Spleen (tissue), 11 donors: ENCODE measurements at regions not wholly inside any gene's neighbourhood (a gene's known extent, or its start where the extent isn't known, plus 50 kb on each side); places are given as distances from the start of the nearest gene placed in this dataset.

Source experiments
- DNase-seq: peaks from one replicate; pipeline ENCODE4 v3.0.0-alpha.2; 2020
- H3K27ac ChIP-seq, 8 donors: fragments of 200-600 bp; sonication (generic) in 7 of 8; 1 replicate in 4 of 8; 2 replicates in 4 of 8; pipeline versions ENCODE4 v1.5.0 to v1.8.0; 2016 to 2021; ENCODE audit warnings: inconsistent platforms in 4 of 8, mild to moderate bottlenecking in 4 of 8, moderate library complexity in 1 of 8
- H3K27me3 ChIP-seq, 7 donors: fragments of 200-600 bp; sonication (generic) in 6 of 7; replicated peaks in 1 of 7; 1 replicate in 4 of 7; 2 replicates in 3 of 7; pipeline versions ENCODE4 v1.5.0 to v1.8.0; 2016 to 2021; ENCODE audit warnings: inconsistent platforms in 3 of 7, mild to moderate bottlenecking in 1 of 7
- H3K36me3 ChIP-seq, 6 donors: fragments of 200-600 bp; sonication (generic) in 5 of 6; 1 replicate in 4 of 6; 2 replicates in 2 of 6; pipeline versions ENCODE4 v1.5.0 to v1.8.0; 2016 to 2021; ENCODE audit warnings: inconsistent platforms in 2 of 6
- H3K4me1 ChIP-seq, 6 donors: fragments of 200-600 bp; sonication (generic) in 5 of 6; 1 replicate in 3 of 6; 2 replicates in 3 of 6; pipeline versions ENCODE4 v1.5.0 to v1.8.0; 2016 to 2021; ENCODE audit warnings: inconsistent platforms in 3 of 6
- H3K4me3 ChIP-seq, 8 donors: fragments of 200-600 bp; sonication (generic) in 7 of 8; 1 replicate in 4 of 8; 2 replicates in 4 of 8; pipeline versions ENCODE4 v1.5.0 to v1.8.0; 2016 to 2021; ENCODE audit warnings: inconsistent platforms in 4 of 8, mild to moderate bottlenecking in 4 of 8, moderate library complexity in 2 of 8
- H3K9me3 ChIP-seq, 8 donors: fragments of 200-600 bp; sonication (generic) in 7 of 8; 1 replicate in 4 of 8; 2 replicates in 4 of 8; pipeline versions ENCODE4 v1.5.0 to v1.8.0; 2016 to 2021; ENCODE audit warnings: inconsistent platforms in 4 of 8
- POLR2A ChIP-seq, 3 donors: fragments of 450-650 bp; IDR thresholded peaks; one replicate each; pipeline ENCODE4 v1.5.1; 2017; ENCODE audit warnings: antibody characterized with exemption in 3 of 3, mild to moderate bottlenecking in 1 of 3
- POLR2AphosphoS5 ChIP-seq, 3 donors: sonication (generic); formaldehyde crosslinking; IDR thresholded peaks; one replicate each; pipeline ENCODE4 v1.5.1; 2017; ENCODE audit warnings: antibody characterized with exemption in 3 of 3
- WGBS, 5 donors: extraction: QIAGEN DNeasy Blood & Tissue Kit in 3 of 5; methylation state at CpG; one replicate each; pipeline versions ENCODE4 v1.1.5 to v1.1.7; 2013 to 2018; 5-methylcytosine and 5-hydroxymethylcytosine counted together
- intact Hi-C: fragments of 100-400 bp; cut with DNase I; formaldehyde crosslinking; loops from one replicate; pipeline ENCODE4 v1.15.0; 2023; ENCODE audit warnings: low total_unique reads
- TF ChIP-seq, protein P1 (sequence below), 11 experiments: fragments of 200-600 bp in 7 of 11; fragments of 450-650 bp in 4 of 11; sonication (generic) in 4 of 11; IDR thresholded peaks in 8 of 11; conservative IDR thresholded peaks in 3 of 11; 1 replicate in 7 of 11; 2 replicates in 4 of 11; pipeline versions ENCODE4 v1.4.0 to v1.8.0; 2016 to 2021; ENCODE audit warnings: antibody characterized with exemption in 11 of 11, inconsistent platforms in 4 of 11, mild to moderate bottlenecking in 1 of 11
- donor health status: healthy with polysubstance abuse.
- donor health status: DM: no; HTN: no; CAD: no; lungs with moderate emphysema.
- donor health status: DM: no; HTN: no; CAD: no.
- donor health status: Bipolar disorder and iron deficiency.
- donor health status: healthy.
- donor health status: DM: no; HTN: no; CAD: no.
- donor health status: DM: yes; HTN: yes; CAD: no.

DNA sequence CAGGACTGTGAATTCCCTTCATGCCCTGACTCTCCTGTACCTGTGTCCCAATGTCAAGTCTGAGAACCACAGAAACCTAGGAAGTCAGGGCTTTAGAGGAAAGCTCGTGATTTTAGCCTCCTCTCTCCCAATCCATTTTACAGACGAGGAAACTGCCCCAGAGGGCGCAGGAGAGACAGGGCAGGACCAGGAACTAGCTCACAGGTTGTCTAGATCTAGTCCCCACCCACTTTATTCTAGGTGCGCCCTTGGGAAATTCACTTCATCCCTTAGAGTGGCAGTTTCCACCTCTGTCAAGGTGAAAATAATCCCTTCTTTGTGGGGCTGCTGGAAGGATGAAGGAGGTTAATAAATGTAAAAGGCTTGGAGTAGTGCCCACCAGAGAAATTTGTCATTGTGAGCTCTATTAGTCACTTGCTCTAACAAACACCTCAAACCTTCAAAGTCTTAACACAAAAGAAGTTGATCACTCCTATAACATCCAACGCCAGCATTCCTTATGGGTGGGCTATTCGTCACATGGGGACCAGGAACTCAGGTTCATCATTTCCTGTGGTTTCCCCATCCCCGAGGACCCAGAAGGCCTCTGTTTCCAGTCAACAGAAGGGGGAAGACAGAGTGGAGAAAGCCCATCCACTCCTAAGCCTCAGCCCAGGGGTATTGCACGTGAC, 282.3 kb downstream of the XXYLT1 start:
- H3K9me3 ChIP-seq: no peaks in the 10 kb centered on the region
- H3K4me1 ChIP-seq: peaks cover 0 to 32% (median 11%) of the 10 kb centered on the region in 6 donors
- H3K36me3 ChIP-seq: no peaks in the 10 kb centered on the region
- 65 to 93% (median 76%) methylated on average over 7 to 8 of the region's 8 CpGs for WGBS, 5 donors
- DNase-seq: no peak
- H3K4me3 ChIP-seq: no peak overlapping the region
- TF ChIP-seq POLR2AphosphoS5 (IDR thresholded peaks at IDR 0.05) (no peak), POLR2A (IDR thresholded peaks at IDR 0.05) (no peak)
- TF ChIP-seq, protein P1, sequence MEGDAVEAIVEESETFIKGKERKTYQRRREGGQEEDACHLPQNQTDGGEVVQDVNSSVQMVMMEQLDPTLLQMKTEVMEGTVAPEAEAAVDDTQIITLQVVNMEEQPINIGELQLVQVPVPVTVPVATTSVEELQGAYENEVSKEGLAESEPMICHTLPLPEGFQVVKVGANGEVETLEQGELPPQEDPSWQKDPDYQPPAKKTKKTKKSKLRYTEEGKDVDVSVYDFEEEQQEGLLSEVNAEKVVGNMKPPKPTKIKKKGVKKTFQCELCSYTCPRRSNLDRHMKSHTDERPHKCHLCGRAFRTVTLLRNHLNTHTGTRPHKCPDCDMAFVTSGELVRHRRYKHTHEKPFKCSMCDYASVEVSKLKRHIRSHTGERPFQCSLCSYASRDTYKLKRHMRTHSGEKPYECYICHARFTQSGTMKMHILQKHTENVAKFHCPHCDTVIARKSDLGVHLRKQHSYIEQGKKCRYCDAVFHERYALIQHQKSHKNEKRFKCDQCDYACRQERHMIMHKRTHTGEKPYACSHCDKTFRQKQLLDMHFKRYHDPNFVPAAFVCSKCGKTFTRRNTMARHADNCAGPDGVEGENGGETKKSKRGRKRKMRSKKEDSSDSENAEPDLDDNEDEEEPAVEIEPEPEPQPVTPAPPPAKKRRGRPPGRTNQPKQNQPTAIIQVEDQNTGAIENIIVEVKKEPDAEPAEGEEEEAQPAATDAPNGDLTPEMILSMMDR (IDR thresholded peaks at IDR 0.05 in 8 of 11, conservative IDR thresholded peaks at IDR 0.05 in 3 of 11): no peak
- intact Hi-C loops: no loop called here
- H3K27ac ChIP-seq: no peak overlapping the region
- H3K27me3 ChIP-seq: peaks cover 0 to 6% (median 0%) of the 10 kb centered on the region in 7 donors

DNA sequence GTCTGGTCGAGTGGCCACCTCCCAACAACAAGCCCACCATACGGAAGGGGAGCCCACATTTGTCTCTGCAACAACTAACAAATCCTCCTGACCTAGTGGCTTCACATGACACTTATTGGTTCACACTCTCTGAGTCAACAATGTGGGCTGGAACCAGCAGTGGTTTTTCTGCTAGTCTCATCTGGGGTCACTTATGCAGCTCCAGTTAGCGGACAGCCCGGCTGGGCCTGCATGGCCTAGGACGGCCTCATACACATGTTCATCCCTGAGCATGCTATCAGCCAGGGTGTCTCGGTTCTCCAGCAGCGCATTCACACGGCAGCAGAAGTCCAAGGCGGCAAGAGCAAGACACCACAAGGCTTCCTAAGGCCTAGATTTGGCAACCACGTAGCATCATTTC, 281.7 kb downstream of the XXYLT1 start:
- Histone ChIP-seq H3K27ac (no peak overlapping the region), H3K4me3 (no peak overlapping the region), H3K36me3 (no peaks in the 10 kb centered on the region), H3K9me3 (no peaks in the 10 kb centered on the region), H3K4me1 (peaks cover 0 to 27% (median 11%) of the 10 kb centered on the region in 6 donors), H3K27me3 (peaks cover 0 to 6% (median 0%) of the 10 kb centered on the region in 7 donors)
- 74 to 92% (median 88%) methylated on average over 9 to 10 of the region's 10 CpGs for WGBS, 5 donors
- DNase-seq: no peak
- TF ChIP-seq POLR2A (IDR thresholded peaks at IDR 0.05): no peak
- TF ChIP-seq POLR2AphosphoS5 (IDR thresholded peaks at IDR 0.05): no peak
- TF ChIP-seq, protein P1 (IDR thresholded peaks at IDR 0.05 in 8 of 11, conservative IDR thresholded peaks at IDR 0.05 in 3 of 11): no peak
- intact Hi-C loops: no loop called here

DNA sequence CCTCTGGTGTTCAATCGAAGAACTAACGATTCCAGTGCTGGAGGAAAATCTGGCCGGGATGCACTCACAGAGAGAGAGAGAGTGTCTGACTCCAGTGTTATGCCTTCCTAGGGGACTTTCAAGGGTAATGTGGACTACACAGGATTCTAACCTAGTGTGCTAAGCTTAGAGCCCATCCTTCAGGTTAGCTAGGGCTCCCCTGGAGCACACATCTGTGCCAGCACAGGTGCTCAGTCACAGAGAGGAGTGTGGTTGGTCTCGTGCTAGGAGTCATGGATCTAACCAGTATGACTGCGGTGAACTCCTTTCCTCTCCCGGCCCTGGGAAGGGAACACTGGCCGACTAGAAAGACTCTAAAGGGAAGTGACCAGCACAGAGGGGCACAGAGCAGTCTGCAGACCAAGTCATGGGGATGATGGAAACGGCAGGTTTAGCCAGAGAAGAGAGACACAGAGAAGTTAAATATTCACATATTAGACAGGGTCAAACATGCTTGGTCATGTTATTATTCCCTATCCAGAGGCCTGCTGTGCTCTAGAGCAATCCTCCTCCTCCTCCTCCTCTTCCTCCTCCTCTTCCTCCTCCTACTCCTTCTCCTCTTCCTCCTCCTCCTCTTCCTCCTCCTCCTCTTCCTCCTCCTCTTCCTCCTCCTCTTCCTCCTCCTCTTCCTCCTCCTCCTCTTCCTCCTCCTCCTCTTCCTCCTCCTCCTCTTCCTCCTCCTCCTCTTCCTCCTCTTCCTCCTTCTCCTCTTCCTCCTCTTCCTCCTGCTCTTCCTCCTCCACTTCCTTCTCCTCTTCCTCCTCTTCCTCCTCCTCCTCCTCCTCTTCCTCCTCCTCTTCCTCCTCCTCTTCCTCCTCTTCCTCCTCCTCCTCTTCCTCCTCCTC, 280.3 kb downstream of the XXYLT1 start:
- intact Hi-C loops: loop anchor here (10.0 kb wide), 1 partner anchor 264 kb away; no protein-coding TSS in a partner anchor
- no peak for DNase-seq
- TF ChIP-seq POLR2AphosphoS5 (IDR thresholded peaks at IDR 0.05) (no peak), POLR2A (IDR thresholded peaks at IDR 0.05) (no peak)
- TF ChIP-seq, protein P1 (IDR thresholded peaks at IDR 0.05 in 8 of 11, conservative IDR thresholded peaks at IDR 0.05 in 3 of 11): no peak
- H3K36me3 ChIP-seq: no peaks in the 10 kb centered on the region
- no peaks in the 10 kb centered on the region for H3K9me3 ChIP-seq
- H3K27me3 ChIP-seq: no peaks in the 10 kb centered on the region
- H3K4me3 ChIP-seq: no peak overlapping the region
- H3K27ac ChIP-seq: no peak overlapping the region
- H3K4me1 ChIP-seq: peaks cover 0 to 13% (median under 1%) of the 10 kb centered on the region in 6 donors
- 83 to 90% (median 87%) methylated on average over 8 of the region's 8 CpGs for WGBS, 5 donors

DNA sequence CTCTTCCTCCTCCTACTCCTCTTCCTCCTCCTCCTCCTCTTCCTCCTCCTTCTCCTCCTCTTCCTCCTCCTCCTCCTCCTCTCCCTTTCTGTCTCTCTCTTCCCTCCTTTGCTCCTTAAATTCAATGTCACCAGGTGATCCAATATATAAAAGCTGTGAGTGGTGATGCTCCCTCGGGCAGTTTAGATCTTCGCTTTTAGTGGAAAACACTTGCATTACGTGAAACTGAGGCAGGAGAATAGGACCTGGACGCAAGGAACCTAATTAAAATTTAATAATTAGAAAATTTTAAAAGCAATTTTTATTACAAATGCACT, 279.7 kb downstream of the XXYLT1 start:
- H3K4me3 ChIP-seq: no peak overlapping the region
- H3K9me3 ChIP-seq: no peaks in the 10 kb centered on the region
- H3K27me3 ChIP-seq: no peaks in the 10 kb centered on the region
- no peaks in the 10 kb centered on the region for H3K36me3 ChIP-seq
- DNase-seq: no peak
- H3K4me1 ChIP-seq: peaks cover 0 to 7% (median 0%) of the 10 kb centered on the region in 6 donors
- 62 to 90% (median 69%) methylated on average over 4 of the region's 4 CpGs for WGBS, 5 donors
- intact Hi-C loops: loop anchor here (10.0 kb wide), 1 partner anchor 264 kb away; no protein-coding TSS in a partner anchor
- no peak for TF ChIP-seq POLR2A (IDR thresholded peaks at IDR 0.05)
- TF ChIP-seq, protein P1 (IDR thresholded peaks at IDR 0.05 in 8 of 11, conservative IDR thresholded peaks at IDR 0.05 in 3 of 11): no peak
- TF ChIP-seq POLR2AphosphoS5 (IDR thresholded peaks at IDR 0.05): no peak
- no peak overlapping the region for H3K27ac ChIP-seq
